ENCODE measurements at regions not wholly inside any gene's neighbourhood (a gene's known extent, or its start where the extent isn't known, plus 50 kb on each side); places are given as distances from the start of the nearest gene placed in this dataset.

GRCh38 chr1:56216218-56216617, 363.1 kb downstream of the PLPP3 start:
- no peak for DNase-seq

- no peak for DNase-seq
Observed at GRCh38 chr1:56215771-56216170, 363.6 kb downstream of the PLPP3 start.

- DNase-seq, result no peak
Observed at GRCh38 chr1:56215086-56215485, 364.3 kb downstream of the PLPP3 start.

- no peak for DNase-seq
Observed at GRCh38 chr1:56213068-56213467, 366.3 kb downstream of the PLPP3 start.

GRCh38 chr1:56212143-56212542, 367.2 kb downstream of the PLPP3 start:
- DNase-seq, result no peak

- no peak for DNase-seq
Observed at GRCh38 chr1:56206391-56206790, 373.0 kb downstream of the PLPP3 start.

GRCh38 chr1:56204206-56204605, 375.2 kb downstream of the PLPP3 start:
- no peak for DNase-seq

GRCh38 chr1:56202796-56203492, 376.4 kb downstream of the PLPP3 start:
- no peak for DNase-seq

- DNase-seq, result no peak
Observed at GRCh38 chr1:56202186-56202585, 377.2 kb downstream of the PLPP3 start.

GRCh38 chr1:56200896-56201295, 378.5 kb downstream of the PLPP3 start:
- DNase-seq, result no peak

- no peak for DNase-seq
Observed at GRCh38 chr1:56200442-56200841, 378.9 kb downstream of the PLPP3 start.

GRCh38 chr1:56199956-56200355, 379.4 kb downstream of the PLPP3 start:
- DNase-seq, result no peak

- no peak for DNase-seq
Observed at GRCh38 chr1:56199061-56199460, 380.3 kb downstream of the PLPP3 start.

- no peak for DNase-seq
Observed at GRCh38 chr1:56197946-56198345, 381.4 kb downstream of the PLPP3 start.

GRCh38 chr1:56196839-56197238, 382.5 kb downstream of the PLPP3 start:
- no peak for DNase-seq

GRCh38 chr1:56194701-56195300, 384.6 kb downstream of the PLPP3 start:
- DNase-seq, result no peak

GRCh38 chr1:56193656-56194055, 385.7 kb downstream of the PLPP3 start:
- no peak for DNase-seq

GRCh38 chr1:56191369-56191768, 388.0 kb downstream of the PLPP3 start:
- DNase-seq, result no peak

GRCh38 chr1:56190806-56191365, 388.5 kb downstream of the PLPP3 start:
- DNase-seq, result no peak

GRCh38 chr1:56189946-56190805, 389.2 kb downstream of the PLPP3 start:
- DNase-seq, result no peak

- DNase-seq, result no peak
Observed at GRCh38 chr1:56189454-56189853, 389.9 kb downstream of the PLPP3 start.

- no peak for DNase-seq
Observed at GRCh38 chr1:56188855-56189254, 390.5 kb downstream of the PLPP3 start.

- no peak for DNase-seq
Observed at GRCh38 chr1:56188221-56188620, 391.1 kb downstream of the PLPP3 start.

GRCh38 chr1:56187405-56187804, 392.0 kb downstream of the PLPP3 start:
- DNase-seq, result no peak
